A673 (cell line): ENCODE measurements at regions not wholly inside any gene's neighbourhood (a gene's known extent, or its start where the extent isn't known, plus 50 kb on each side); places are given as distances from the start of the nearest gene placed in this dataset.

Source experiments
- BruUV-seq: library from RNA; stranded (reverse); fragments of 400-500 nt; replicated peaks from 2 replicates; lab custom pipeline; 2021; lab: Mats Ljungman, UMichigan
- CTCF ChIA-PET: fragments of 300-600 bp; sonication (Branson Sonifier 250); formaldehyde crosslinking; loops from one replicate; lab custom pipeline; 2022; ENCODE audit warnings: antibody characterized with exemption; lab: Charles Lee
- POLR2A ChIA-PET: fragments of 300-600 bp; sonication (Branson Sonifier 250); formaldehyde crosslinking; loops from one replicate; lab custom pipeline; 2022; ENCODE audit warnings: antibody characterized with exemption; ENCODE audit not compliant: low non-redundant PET; lab: Charles Lee
- DNase-seq: peaks from one replicate; pipeline ENCODE4 v3.0.0-alpha.2; 2015; ENCODE audit warnings: low spot score
- H3K27ac ChIP-seq: fragments of 200-600 bp; sonication (generic); 2 replicates; pipeline ENCODE4 v1.5.1; 2016; ENCODE audit warnings: mixed run types, low read depth, mild to moderate bottlenecking, mixed read lengths, antibody characterized with exemption, low read length; ENCODE audit not compliant: poor library complexity, severe bottlenecking
- H3K27me3 ChIP-seq: fragments of 200-600 bp; sonication (generic); replicated peaks from 2 replicates; pipeline ENCODE4 v1.6.1; 2017; ENCODE audit warnings: mixed run types, low read depth, mild to moderate bottlenecking, mixed read lengths, antibody characterized with exemption, low read length; ENCODE audit not compliant: insufficient read depth, poor library complexity
- H3K36me3 ChIP-seq: fragments of 200-600 bp; sonication (generic); 2 replicates; pipeline ENCODE4 v1.6.1; 2016; ENCODE audit warnings: mixed run types, mild to moderate bottlenecking, mixed read lengths, antibody characterized with exemption, low read length; ENCODE audit not compliant: insufficient read depth, poor library complexity, severe bottlenecking
- H3K4me1 ChIP-seq: fragments of 200-600 bp; sonication (generic); 2 replicates; pipeline ENCODE4 v1.6.1; 2017; ENCODE audit warnings: mixed run types, mild to moderate bottlenecking, mixed read lengths, antibody characterized with exemption, low read length; ENCODE audit not compliant: insufficient read depth, poor library complexity, severe bottlenecking
- H3K4me3 ChIP-seq: fragments of 200-600 bp; sonication (generic); 2 replicates; pipeline ENCODE4 v1.5.1; 2016; ENCODE audit warnings: low read depth, mixed run types, mild to moderate bottlenecking, mixed read lengths, low read length; ENCODE audit not compliant: poor library complexity, severe bottlenecking
- H3K9me3 ChIP-seq: fragments of 200-600 bp; sonication (generic); 2 replicates; pipeline ENCODE4 v1.6.1; 2016; ENCODE audit warnings: mixed run types, low read depth, mild to moderate bottlenecking, mixed read lengths, antibody characterized with exemption, low read length; ENCODE audit not compliant: poor library complexity, severe bottlenecking
- EZH2 ChIP-seq: fragments of 200-600 bp; sonication (generic); IDR thresholded peaks from 2 replicates; pipeline ENCODE4 v1.6.1; 2017; ENCODE audit warnings: borderline replicate concordance, low read depth, mild to moderate bottlenecking, mixed read lengths, antibody characterized with exemption, low read length; ENCODE audit not compliant: poor library complexity, severe bottlenecking
- intact Hi-C: fragments of 100-400 bp; cut with micrococcal nuclease; formaldehyde crosslinking; loops from one replicate; pipeline ENCODE4 v1.10.0; 2022; ENCODE audit not compliant: unreplicated experiment
- TF ChIP-seq, protein P1 (sequence below): fragments of 300-800, 200-600 bp; sonication (generic); conservative IDR thresholded peaks from 2 replicates; pipeline ENCODE4 v1.5.1; 2017; ENCODE audit warnings: low read depth, mild to moderate bottlenecking, antibody characterized with exemption, low read length, moderate library complexity, mixed read lengths

DNA sequence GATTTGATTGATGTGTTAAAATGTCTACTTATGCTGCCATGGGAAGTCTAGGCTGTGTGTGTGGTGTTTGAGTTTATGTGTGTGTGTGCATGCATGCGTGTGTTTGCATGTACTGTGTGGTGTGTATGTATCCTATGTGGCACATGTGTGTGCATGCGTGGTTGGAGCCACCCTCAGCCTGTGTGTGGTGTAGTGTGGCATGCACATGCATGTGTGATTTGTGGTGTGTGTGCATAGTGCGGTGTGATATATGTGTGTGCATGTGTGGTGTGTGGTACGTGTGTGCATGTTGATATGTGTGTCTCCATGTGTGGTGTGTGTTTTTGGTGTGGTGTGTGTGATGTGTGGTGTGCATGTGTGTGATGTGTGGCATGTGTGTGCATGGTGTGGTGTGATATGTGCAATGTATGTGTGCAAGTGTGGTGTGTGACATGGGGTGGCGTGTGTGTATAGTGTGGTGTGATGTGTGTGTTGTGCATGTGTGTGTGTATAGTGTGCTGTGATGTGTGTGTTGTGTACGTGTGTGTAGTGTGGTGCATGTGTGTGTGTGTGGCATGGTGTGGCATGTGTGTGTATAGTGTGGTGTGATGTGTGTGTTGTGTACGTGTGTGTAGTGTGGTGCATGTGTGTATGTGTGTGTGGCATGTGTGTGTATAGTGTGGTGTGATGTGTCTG lies 66.6 kb upstream of the HDAC4 start:
- CTCF ChIA-PET: no interaction called here

DNA sequence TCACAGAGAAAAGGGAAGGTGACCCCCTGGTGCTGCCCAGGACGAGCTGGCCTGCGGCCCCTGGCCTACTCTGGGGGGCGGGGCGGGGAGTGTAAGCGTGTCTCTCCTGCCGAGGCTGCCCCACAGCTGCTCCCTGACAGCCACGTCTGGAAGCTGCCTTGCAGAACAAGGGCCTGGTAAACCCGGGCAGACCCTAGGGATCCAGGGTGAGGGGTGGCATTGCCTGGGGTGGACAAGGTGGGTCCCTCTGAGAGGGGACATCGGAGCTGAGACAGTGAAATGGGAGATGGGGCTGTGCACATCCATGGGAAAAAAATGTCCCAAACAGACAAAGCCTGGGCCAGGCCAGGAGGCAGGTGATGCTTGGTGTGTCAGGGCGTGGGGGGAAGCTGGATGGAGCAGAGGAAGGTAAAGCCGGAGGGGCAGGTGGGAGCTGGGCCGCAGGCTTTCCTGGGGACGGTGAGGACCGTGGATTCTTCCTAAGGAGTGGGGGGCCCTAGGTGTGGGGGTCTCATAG lies 66.0 kb upstream of the HDAC4 start:
- H3K36me3 ChIP-seq: no peaks in the 10 kb centered on the region
- no peaks in the 10 kb centered on the region for H3K9me3 ChIP-seq
- H3K27ac ChIP-seq: no peak overlapping the region
- H3K27me3 ChIP-seq: no peaks in the 10 kb centered on the region
- DNase-seq: no peak
- ChIA-PET POLR2A (no interaction called here), CTCF (no interaction called here)
- no peaks in the 10 kb centered on the region for H3K4me1 ChIP-seq
- no peak overlapping the region for H3K4me3 ChIP-seq
- BruUV-seq: no TSS peak
- TF ChIP-seq EZH2: no peak
- TF ChIP-seq, protein P1, sequence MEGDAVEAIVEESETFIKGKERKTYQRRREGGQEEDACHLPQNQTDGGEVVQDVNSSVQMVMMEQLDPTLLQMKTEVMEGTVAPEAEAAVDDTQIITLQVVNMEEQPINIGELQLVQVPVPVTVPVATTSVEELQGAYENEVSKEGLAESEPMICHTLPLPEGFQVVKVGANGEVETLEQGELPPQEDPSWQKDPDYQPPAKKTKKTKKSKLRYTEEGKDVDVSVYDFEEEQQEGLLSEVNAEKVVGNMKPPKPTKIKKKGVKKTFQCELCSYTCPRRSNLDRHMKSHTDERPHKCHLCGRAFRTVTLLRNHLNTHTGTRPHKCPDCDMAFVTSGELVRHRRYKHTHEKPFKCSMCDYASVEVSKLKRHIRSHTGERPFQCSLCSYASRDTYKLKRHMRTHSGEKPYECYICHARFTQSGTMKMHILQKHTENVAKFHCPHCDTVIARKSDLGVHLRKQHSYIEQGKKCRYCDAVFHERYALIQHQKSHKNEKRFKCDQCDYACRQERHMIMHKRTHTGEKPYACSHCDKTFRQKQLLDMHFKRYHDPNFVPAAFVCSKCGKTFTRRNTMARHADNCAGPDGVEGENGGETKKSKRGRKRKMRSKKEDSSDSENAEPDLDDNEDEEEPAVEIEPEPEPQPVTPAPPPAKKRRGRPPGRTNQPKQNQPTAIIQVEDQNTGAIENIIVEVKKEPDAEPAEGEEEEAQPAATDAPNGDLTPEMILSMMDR: no peak
- intact Hi-C loops: no loop called here

More for the DNA sequence above, 66.6 kb upstream of the HDAC4 start:
- intact Hi-C loops: no loop called here
- no peak overlapping the region for H3K27ac ChIP-seq
- no peak for TF ChIP-seq EZH2
- TF ChIP-seq, protein P1: no peak
- no peaks in the 10 kb centered on the region for H3K27me3 ChIP-seq
- H3K9me3 ChIP-seq: no peaks in the 10 kb centered on the region
- H3K4me1 ChIP-seq: no peaks in the 10 kb centered on the region
- H3K4me3 ChIP-seq: no peak overlapping the region
- POLR2A ChIA-PET: no interaction called here
- DNase-seq: no peak
- no peaks in the 10 kb centered on the region for H3K36me3 ChIP-seq
- BruUV-seq: no TSS peak

DNA sequence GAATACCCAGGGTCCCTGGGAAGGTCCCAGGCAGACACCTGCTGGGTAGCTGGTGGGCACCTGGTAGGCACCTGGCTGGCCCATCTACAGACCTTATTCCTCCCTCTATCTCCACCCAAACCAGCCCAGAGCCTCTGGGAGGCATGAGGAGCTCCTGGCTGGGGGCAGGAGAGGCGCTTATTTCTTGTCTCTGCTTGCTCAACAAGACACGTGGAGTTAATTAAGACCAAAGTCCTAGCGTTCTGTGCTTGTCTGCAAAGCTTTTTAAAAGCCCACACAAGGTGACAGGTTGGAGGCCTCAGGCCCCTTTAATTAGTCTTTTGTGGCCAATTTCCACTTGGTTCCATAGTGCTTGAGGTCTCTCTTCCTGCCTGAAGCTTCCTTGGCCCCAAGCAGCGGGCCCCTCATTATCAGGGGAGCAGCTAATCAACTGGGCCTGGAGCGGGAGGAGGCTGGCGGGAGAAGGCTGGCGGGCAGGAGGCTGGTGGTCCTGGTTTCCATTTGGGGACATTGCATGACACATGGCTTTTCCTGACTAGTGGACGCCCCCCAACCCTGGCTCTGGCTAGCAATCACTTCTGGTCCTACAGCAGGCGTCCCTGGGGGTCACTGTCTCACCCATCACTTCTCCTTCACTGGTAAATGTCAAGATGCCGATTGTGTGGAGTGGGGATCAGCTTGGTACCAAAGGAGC lies 65.4 kb upstream of the HDAC4 start:
- POLR2A ChIA-PET: no interaction called here

More for the DNA sequence above, 65.4 kb upstream of the HDAC4 start:
- no TSS peak for BruUV-seq
- no peak overlapping the region for H3K27ac ChIP-seq
- no peak overlapping the region for H3K4me3 ChIP-seq
- no peaks in the 10 kb centered on the region for H3K9me3 ChIP-seq
- H3K27me3 ChIP-seq: no peaks in the 10 kb centered on the region
- TF ChIP-seq EZH2: no peak
- TF ChIP-seq, protein P1: no peak
- intact Hi-C loops: no loop called here
- CTCF ChIA-PET: no interaction called here
- no peaks in the 10 kb centered on the region for H3K4me1 ChIP-seq
- no peaks in the 10 kb centered on the region for H3K36me3 ChIP-seq
- DNase-seq: no peak
